ENCODE measurements at regions not wholly inside any gene's neighbourhood (a gene's known extent, or its start where the extent isn't known, plus 50 kb on each side); places are given as distances from the start of the nearest gene placed in this dataset.

DNA sequence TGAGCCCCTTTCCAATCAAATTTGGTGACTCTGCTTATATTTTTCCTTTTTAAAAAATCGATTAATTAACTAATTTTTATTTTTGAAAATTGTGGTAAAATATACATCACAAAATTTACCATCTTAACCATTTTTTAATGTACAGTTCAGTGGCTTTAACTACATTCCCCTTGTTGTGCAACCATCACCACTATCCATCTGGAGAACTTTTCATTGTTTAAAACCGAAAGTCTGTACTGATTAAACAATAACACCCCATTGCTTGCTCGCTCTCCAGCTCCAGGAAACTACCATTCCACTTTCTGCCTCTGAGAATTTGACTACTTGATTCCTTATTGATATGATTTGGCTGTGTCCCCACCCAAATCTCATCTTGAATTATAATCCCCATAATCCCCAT is 283.4 kb downstream of the C12orf75 start:
- H4K20me1 ChIP-seq, result no peaks in the 10 kb centered on the region
- no peak overlapping the region for H3K4me3 ChIP-seq
- H3K4me1 ChIP-seq, result no peaks in the 10 kb centered on the region
- no peaks in the 10 kb centered on the region for H3K9me3 ChIP-seq
- no peaks in the 10 kb centered on the region for H3K27me3 ChIP-seq
- H3K36me3 ChIP-seq, result no peaks in the 10 kb centered on the region
- H3K27ac ChIP-seq, result no peak overlapping the region
- H3K4me2 ChIP-seq, result no peak overlapping the region
- no peak for TF ChIP-seq Cebpa-rat (IDR thresholded peaks at IDR 0.05)
- H3K9ac ChIP-seq, result no peak overlapping the region

DNA sequence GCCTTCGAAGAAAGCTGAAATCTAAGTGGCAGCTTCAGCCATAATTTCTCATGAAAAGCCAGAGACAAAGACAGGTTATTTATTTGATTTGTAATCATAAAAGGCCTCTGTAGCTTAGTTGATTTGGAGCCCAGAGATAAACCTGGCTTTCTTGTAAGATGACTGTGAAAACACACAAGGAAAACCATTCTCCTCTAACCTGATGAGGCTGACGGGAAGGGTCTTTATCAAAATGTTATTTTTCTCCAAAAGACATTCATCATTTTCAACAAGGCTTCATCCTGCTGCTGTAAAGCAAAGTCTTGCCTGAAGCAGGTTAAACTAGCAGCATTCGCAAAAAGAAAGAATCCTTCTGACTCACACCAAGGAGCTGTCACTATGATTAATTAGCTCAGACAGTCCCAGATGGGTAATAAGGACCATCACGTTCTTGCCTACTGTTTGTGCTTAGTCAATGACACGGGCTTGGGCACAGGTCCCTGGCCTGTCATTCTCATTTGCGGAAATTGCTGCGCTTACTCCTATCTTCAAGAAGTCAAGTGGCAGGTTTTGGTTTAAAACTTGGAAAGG is 286.6 kb downstream of the C12orf75 start:
- H3K27ac ChIP-seq, result no peak overlapping the region
- TF ChIP-seq Cebpa-rat (IDR thresholded peaks at IDR 0.05), result no peak
- H3K4me3 ChIP-seq, result no peak overlapping the region
- no peak overlapping the region for H3K4me2 ChIP-seq
- H4K20me1 ChIP-seq, result no peaks in the 10 kb centered on the region
- H3K9ac ChIP-seq, result no peak overlapping the region
- H3K36me3 ChIP-seq, result no peaks in the 10 kb centered on the region
- no peaks in the 10 kb centered on the region for H3K9me3 ChIP-seq
- H3K4me1 ChIP-seq, result no peaks in the 10 kb centered on the region
- H3K27me3 ChIP-seq, result no peaks in the 10 kb centered on the region

GRCh38 chr12:105622220-105622619 is 291.7 kb downstream of the C12orf75 start:
- no peak overlapping the region for H3K4me3 ChIP-seq
- H3K4me2 ChIP-seq, result no peak overlapping the region
- H3K9me3 ChIP-seq, result no peaks in the 10 kb centered on the region
- TF ChIP-seq Cebpa-rat (IDR thresholded peaks at IDR 0.05), result no peak
- H3K4me1 ChIP-seq, result no peaks in the 10 kb centered on the region
- H4K20me1 ChIP-seq, result no peaks in the 10 kb centered on the region
- H3K27ac ChIP-seq, result no peak overlapping the region
- no peaks in the 10 kb centered on the region for H3K36me3 ChIP-seq
- H3K9ac ChIP-seq, result no peak overlapping the region
- H3K27me3 ChIP-seq, result no peaks in the 10 kb centered on the region

GRCh38 chr12:105622846-105623736 is 292.6 kb downstream of the C12orf75 start:
- no peak for TF ChIP-seq Cebpa-rat (IDR thresholded peaks at IDR 0.05)
- no peak overlapping the region for H3K9ac ChIP-seq
- no peaks in the 10 kb centered on the region for H3K4me1 ChIP-seq
- no peaks in the 10 kb centered on the region for H3K9me3 ChIP-seq
- H3K36me3 ChIP-seq, result no peaks in the 10 kb centered on the region
- no peak overlapping the region for H3K4me2 ChIP-seq
- H3K4me3 ChIP-seq, result no peak overlapping the region
- no peak overlapping the region for H3K27ac ChIP-seq
- H4K20me1 ChIP-seq, result no peaks in the 10 kb centered on the region
- no peaks in the 10 kb centered on the region for H3K27me3 ChIP-seq

DNA sequence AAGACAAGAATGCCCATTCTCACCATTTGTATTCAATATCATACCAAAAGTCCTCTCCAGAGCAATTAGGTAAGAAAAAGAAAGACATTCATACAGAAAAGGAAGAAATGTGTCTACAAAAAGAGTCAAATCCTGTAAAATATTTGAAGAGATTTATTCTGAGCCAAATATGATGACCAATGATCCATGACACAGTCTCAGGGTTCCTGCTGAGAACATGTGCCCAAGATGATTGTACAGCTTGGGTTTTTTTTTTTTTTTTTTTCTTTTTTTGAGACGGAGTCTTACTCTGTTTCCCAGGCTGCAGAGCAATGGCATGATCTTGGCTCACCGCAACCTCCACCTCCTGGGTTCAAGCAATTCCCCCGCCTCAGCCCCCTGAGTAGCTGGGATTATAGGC is 296.2 kb downstream of the C12orf75 start:
- no peak for TF ChIP-seq Cebpa-rat (IDR thresholded peaks at IDR 0.05)
- no peak overlapping the region for H3K27ac ChIP-seq
- no peak overlapping the region for H3K9ac ChIP-seq
- no peak overlapping the region for H3K4me2 ChIP-seq
- H3K4me3 ChIP-seq, result no peak overlapping the region
- H3K36me3 ChIP-seq, result no peaks in the 10 kb centered on the region
- H3K9me3 ChIP-seq, result no peaks in the 10 kb centered on the region
- no peaks in the 10 kb centered on the region for H3K27me3 ChIP-seq
- no peaks in the 10 kb centered on the region for H3K4me1 ChIP-seq
- no peaks in the 10 kb centered on the region for H4K20me1 ChIP-seq

GRCh38 chr12:105637470-105637869 is 307.0 kb downstream of the C12orf75 start:
- no peak overlapping the region for H3K4me3 ChIP-seq
- H4K20me1 ChIP-seq, result no peaks in the 10 kb centered on the region
- no peaks in the 10 kb centered on the region for H3K27me3 ChIP-seq
- H3K27ac ChIP-seq, result no peak overlapping the region
- no peaks in the 10 kb centered on the region for H3K36me3 ChIP-seq
- no peak overlapping the region for H3K9ac ChIP-seq
- peaks cover 15% of the 10 kb centered on the region; the same call in 1 of the 2 replicates for H3K9me3 ChIP-seq
- H3K4me2 ChIP-seq, result no peak overlapping the region
- no peak for TF ChIP-seq Cebpa-rat (IDR thresholded peaks at IDR 0.05)
- 0 out of 2 replicates have a peak, but pooled peaks cover 5% of the 10 kb centered on the region for H3K4me1 ChIP-seq

DNA sequence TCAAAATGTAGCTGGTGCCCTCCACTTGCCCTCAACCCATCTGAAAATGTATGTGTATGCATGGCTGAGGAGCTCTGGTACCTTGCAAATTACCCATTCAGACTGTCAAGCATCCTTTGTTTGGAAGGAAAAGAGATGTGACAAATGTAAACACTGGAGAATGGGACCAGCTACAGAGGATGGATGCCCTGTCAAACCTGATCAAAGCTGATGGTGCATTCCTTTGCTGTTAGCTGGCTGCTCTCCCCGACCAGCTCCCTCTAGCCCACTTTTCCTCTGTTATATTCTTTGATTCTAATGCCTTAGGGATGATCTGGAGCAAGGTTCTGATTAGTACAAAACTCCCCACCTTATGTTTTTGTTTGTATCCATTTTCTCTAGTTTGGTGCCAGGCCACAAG is 310.3 kb downstream of the C12orf75 start:
- Histone ChIP-seq H3K9ac (no peak overlapping the region), H3K9me3 (peaks cover 15% of the 10 kb centered on the region; the same call in 1 of the 2 replicates), H3K4me2 (no peak overlapping the region), H3K36me3 (no peaks in the 10 kb centered on the region), H3K4me3 (no peak overlapping the region), H3K27me3 (no peaks in the 10 kb centered on the region), H4K20me1 (no peaks in the 10 kb centered on the region), H3K27ac (no peak overlapping the region), H3K4me1 (0 out of 2 replicates have a peak, but pooled peaks cover 5% of the 10 kb centered on the region)
- TF ChIP-seq Cebpa-rat (IDR thresholded peaks at IDR 0.05), result no peak

DNA sequence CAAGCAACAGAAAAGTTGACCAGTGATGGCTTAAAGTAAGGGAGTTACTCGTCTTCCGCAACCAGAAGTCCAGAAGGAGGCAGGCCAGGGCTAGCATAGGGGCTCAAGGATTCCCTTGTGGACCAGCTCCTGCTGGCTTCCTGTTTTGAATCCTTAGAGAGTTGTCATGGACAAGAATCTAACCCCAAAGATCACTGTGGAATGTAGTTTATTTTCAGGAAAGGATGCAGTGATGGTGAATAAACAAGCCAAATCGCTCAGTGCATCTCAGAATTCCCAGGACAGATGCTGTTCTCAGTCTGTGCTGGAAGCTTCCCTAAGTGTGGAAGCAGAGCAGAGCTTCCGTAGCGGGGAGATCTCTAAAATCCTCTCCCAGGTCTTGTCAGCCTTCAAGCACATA is 311.3 kb downstream of the C12orf75 start:
- no peak overlapping the region for H3K4me2 ChIP-seq
- no peaks in the 10 kb centered on the region for H3K27me3 ChIP-seq
- H4K20me1 ChIP-seq, result no peaks in the 10 kb centered on the region
- no peaks in the 10 kb centered on the region for H3K36me3 ChIP-seq
- peaks cover 10% of the 10 kb centered on the region; the same call in 1 of the 2 replicates for H3K9me3 ChIP-seq
- 0 out of 2 replicates have a peak, but pooled peaks cover 5% of the 10 kb centered on the region for H3K4me1 ChIP-seq
- TF ChIP-seq Cebpa-rat (IDR thresholded peaks at IDR 0.05), result no peak
- no peak overlapping the region for H3K4me3 ChIP-seq
- H3K9ac ChIP-seq, result no peak overlapping the region
- H3K27ac ChIP-seq, result no peak overlapping the region

DNA sequence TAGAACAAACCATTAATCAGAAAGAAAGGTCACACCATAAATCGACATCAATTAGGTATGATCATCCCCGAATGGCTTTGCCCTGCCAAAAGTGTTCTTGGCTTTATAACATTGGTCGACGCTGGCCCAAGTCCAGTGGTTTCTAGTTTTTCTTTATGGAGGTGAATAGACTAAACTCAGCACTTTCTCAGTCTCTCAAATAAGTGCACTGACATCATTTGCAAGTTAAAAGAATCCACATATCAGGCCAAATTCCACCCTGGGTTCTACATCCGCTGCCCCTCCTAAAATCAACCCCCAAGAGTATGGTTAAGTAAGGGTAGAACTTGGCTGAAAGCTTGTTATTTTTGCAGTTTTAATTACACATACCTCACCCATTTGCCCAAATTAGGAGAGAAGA is 314.3 kb downstream of the C12orf75 start:
- no peak overlapping the region for H3K4me3 ChIP-seq
- no peak overlapping the region for H3K27ac ChIP-seq
- H4K20me1 ChIP-seq, result no peaks in the 10 kb centered on the region
- H3K4me1 ChIP-seq, result 0 out of 2 replicates have a peak, but pooled peaks cover 1% of the 10 kb centered on the region
- H3K9ac ChIP-seq, result no peak overlapping the region
- no peaks in the 10 kb centered on the region for H3K36me3 ChIP-seq
- TF ChIP-seq Cebpa-rat (IDR thresholded peaks at IDR 0.05), result no peak
- H3K9me3 ChIP-seq, result no peaks in the 10 kb centered on the region
- no peaks in the 10 kb centered on the region for H3K27me3 ChIP-seq
- H3K4me2 ChIP-seq, result no peak overlapping the region

DNA sequence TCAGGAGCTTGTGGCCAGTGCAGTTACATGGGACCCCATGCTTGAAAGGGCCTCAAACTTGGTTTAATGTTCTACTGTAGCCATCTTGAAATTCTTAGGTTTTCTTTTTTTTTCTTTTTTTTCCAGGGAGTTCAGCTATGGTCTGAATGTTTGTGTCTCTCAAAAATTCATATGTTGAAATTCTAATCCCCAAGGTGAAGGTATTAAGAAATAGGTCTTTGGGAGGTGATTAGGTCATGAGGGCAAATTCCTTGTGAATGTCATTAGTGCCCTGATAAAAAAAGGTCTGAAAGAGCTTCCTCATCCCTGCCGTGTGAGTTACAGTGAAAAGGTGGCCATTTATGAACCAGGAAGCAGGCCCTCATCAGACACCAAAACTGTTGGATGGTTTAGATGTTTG is 324.1 kb downstream of the C12orf75 start:
- Histone ChIP-seq H3K4me1 (no peaks in the 10 kb centered on the region), H4K20me1 (no peaks in the 10 kb centered on the region), H3K4me2 (no peak overlapping the region), H3K27me3 (no peaks in the 10 kb centered on the region), H3K27ac (no peak overlapping the region), H3K4me3 (no peak overlapping the region), H3K9ac (no peak overlapping the region), H3K9me3 (no peaks in the 10 kb centered on the region), H3K36me3 (no peaks in the 10 kb centered on the region)
- TF ChIP-seq Cebpa-rat (IDR thresholded peaks at IDR 0.05), result no peak
